Fibroblast of lung (primary cell): ENCODE measurements at regions not wholly inside any gene's neighbourhood (a gene's known extent, or its start where the extent isn't known, plus 50 kb on each side); places are given as distances from the start of the nearest gene placed in this dataset.

Experiments
- CTCF ChIP-seq, 2 donors: IDR thresholded peaks in 1 of 2; conservative IDR thresholded peaks in 1 of 2; 1 replicate in 1 of 2; 2 replicates in 1 of 2; pipeline ENCODE4 v1.5.1; 2011 to 2012; ENCODE audit warnings: low read length in 2 of 2, control low read depth in 1 of 2, inconsistent platforms in 1 of 2, low read depth in 1 of 2, mild to moderate bottlenecking in 1 of 2
- EZH2 ChIP-seq: IDR thresholded peaks from 2 replicates; pipeline ENCODE4 v1.5.1; 2012; ENCODE audit warnings: low read length, control low read depth, mild to moderate bottlenecking; ENCODE audit errors: missing control alignments

DNA sequence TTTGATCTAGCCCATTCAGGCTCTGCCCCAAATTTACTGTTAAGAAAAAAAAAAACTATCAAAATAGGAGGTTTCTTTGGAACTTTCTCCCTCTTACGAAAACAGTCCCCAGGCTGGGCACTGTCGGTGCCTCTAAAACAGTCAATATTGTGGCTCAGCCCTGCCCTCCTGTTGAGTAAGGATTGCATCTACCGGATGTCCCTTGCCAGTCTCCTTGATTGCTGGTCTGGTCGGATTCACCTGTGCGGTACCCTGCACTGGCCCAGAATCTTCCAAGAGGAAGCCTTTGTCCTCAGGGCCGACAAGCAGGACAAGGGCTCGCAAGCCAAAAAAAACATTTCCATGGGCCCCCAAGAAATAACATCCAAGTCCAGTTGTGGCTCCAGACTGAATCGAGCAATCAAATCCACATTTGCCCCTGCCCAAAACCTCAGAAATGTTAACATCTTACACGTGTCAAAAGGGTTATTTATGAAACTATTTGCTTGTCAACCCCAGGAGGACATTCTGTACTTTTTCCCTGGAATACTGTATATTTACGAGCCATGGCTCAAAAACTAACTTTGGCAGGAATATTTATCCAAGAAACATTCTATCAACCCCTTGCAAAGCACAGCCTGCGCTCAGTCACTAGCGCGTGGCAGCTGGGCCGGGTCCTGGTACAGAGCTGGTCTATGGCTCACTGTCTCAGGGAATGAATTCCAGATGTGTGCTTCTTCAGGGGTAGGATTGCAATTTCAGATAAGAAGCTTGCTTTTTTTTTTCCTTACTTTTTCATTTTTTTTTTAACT lies 129.2 kb upstream of the ADRA1B start:
- TF ChIP-seq CTCF (conservative IDR thresholded peaks at IDR 0.05 in 1 of 2, IDR thresholded peaks at IDR 0.05 in 1 of 2; ENCODE audit: low read depth in 1 of 2, low read length in 2 of 2) (no peak), EZH2 (no peak)
